Kidney tubule cell (primary cell): ENCODE measurements at regions not wholly inside any gene's neighbourhood (a gene's known extent, or its start where the extent isn't known, plus 50 kb on each side); places are given as distances from the start of the nearest gene placed in this dataset.
"Not testable (repeated sequence)": the region's sequence is repeated elsewhere in the genome, so short reads cannot be mapped to it uniquely, and the experiment has no call there.

Source experiments
- DNase-seq: peaks from one replicate; pipeline ENCODE4 v3.0.0-alpha.2; 2018; ENCODE audit warnings: low spot score

GRCh38 chr9:67423049-67423728 lies 430.8 kb upstream of the SPATA31A3 start:
- DNase-seq = not testable (repeated sequence)

GRCh38 chr9:67418496-67419079 lies 426.2 kb upstream of the SPATA31A3 start:
- not testable (repeated sequence) for DNase-seq

GRCh38 chr9:67417341-67417983 lies 425.1 kb upstream of the SPATA31A3 start:
- not testable (repeated sequence) for DNase-seq

GRCh38 chr9:67416639-67417038 lies 424.3 kb upstream of the SPATA31A3 start:
- peak; percentile 0 for DNase-seq

- DNase-seq = not testable (repeated sequence)
Observed at GRCh38 chr9:67410606-67411220, 418.4 kb upstream of the SPATA31A3 start.

GRCh38 chr9:67403739-67404138 lies 411.4 kb upstream of the SPATA31A3 start:
- DNase-seq = not testable (repeated sequence)

- not testable (repeated sequence) for DNase-seq
Observed at GRCh38 chr9:67397731-67398130, 405.4 kb upstream of the SPATA31A3 start.

GRCh38 chr9:67394782-67395181 lies 402.4 kb upstream of the SPATA31A3 start:
- DNase-seq = not testable (repeated sequence)

- DNase-seq = not testable (repeated sequence)
Observed at GRCh38 chr9:67394038-67394437, 401.7 kb upstream of the SPATA31A3 start.

- DNase-seq = not testable (repeated sequence)
Observed at GRCh38 chr9:67369664-67370063, 377.3 kb upstream of the SPATA31A3 start.

GRCh38 chr9:67362325-67362724 lies 370.0 kb upstream of the SPATA31A3 start:
- not testable (repeated sequence) for DNase-seq

GRCh38 chr9:67353961-67354360 lies 361.6 kb upstream of the SPATA31A3 start:
- DNase-seq = not testable (repeated sequence)

- DNase-seq = not testable (repeated sequence)
Observed at GRCh38 chr9:67349424-67349759, 357.0 kb upstream of the SPATA31A3 start.

GRCh38 chr9:67348562-67349423 lies 356.4 kb upstream of the SPATA31A3 start:
- DNase-seq = not testable (repeated sequence)

GRCh38 chr9:67348094-67348493 lies 355.7 kb upstream of the SPATA31A3 start:
- DNase-seq = not testable (repeated sequence)

- DNase-seq = not testable (repeated sequence)
Observed at GRCh38 chr9:67339216-67339615, 346.9 kb upstream of the SPATA31A3 start.

GRCh38 chr9:67338201-67338600 lies 345.9 kb upstream of the SPATA31A3 start:
- not testable (repeated sequence) for DNase-seq

GRCh38 chr9:67334727-67335572 lies 342.6 kb upstream of the SPATA31A3 start:
- not testable (repeated sequence) for DNase-seq

GRCh38 chr9:67331634-67332033 lies 339.3 kb upstream of the SPATA31A3 start:
- not testable (repeated sequence) for DNase-seq

GRCh38 chr9:67313409-67313808 lies 321.1 kb upstream of the SPATA31A3 start:
- not testable (repeated sequence) for DNase-seq

- DNase-seq = not testable (repeated sequence)
Observed at GRCh38 chr9:67312504-67312903, 320.2 kb upstream of the SPATA31A3 start.
